ENCODE measurements at regions not wholly inside any gene's neighbourhood (a gene's known extent, or its start where the extent isn't known, plus 50 kb on each side); places are given as distances from the start of the nearest gene placed in this dataset.
A peak's percentile ranks its signal among the peaks of the same experiment; 100 is the strongest.

DNA sequence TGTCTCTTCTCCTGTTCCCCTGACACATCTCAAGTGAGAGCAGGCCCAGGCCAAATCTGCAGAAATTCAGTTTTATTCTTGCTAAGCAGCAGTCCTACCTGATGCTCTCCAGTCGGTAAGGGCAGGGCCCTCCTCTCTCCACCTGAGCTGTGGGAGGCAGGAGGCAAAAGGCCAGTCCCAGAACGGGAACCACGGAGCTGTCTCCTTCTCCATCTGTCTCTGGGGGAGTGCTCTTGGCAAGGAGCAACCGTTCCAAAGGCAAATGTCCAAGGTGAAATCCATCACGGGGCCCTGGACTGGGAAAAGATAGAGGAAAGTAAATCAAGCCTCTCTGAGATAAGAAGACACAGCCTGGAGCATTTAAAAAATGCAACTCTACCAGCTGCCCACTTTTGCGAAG lies 65.2 kb upstream of the CDON start:
- no peak for DNase-seq

DNA sequence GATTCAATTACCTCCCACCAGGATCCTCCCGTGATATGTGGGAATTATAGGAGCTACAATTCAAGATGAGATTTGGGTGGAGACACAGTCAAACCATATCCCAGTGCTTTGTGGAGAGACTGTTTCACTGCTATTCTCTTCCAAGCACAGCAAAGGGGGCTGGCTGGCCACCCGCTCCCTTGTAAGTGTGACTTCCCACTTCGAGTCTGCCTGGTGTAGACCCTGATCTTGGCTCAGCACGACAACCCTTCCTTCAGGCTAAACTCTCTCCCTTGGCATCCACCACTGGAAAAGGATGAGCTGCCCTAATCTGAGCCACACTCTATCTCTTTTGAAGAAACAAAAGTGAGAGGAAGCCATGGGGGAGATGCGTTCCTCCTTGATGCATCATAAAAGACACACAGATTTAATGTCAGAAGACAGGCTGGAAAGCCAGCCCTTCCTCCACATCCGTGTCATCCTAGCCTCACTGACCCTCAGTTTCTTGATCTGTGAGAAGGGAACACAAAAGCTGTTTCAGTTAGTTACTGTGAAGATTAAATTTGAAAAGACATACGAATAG lies 64.7 kb upstream of the CDON start:
- no peak for DNase-seq

DNA sequence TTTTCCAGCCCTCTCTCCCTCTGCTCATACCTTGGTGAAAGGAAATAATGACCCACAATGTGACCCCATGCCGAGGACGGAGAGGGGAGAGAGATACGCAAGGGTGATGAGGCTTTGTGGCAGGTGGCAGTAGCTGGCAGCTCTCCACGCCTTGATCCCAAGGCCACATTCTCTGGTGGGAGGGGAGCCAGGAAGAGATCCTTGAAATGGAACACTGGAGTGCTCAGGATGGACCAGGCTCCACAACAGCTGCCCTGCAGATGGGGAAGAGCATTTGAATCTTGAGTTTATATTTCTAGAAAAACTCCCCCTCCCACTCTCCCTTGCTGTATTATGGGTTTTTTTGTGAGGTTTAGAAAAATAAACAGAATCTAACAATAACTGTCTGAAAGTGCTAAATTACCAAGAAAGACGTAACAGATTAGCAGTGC lies 61.6 kb upstream of the CDON start:
- no peak for DNase-seq

DNA sequence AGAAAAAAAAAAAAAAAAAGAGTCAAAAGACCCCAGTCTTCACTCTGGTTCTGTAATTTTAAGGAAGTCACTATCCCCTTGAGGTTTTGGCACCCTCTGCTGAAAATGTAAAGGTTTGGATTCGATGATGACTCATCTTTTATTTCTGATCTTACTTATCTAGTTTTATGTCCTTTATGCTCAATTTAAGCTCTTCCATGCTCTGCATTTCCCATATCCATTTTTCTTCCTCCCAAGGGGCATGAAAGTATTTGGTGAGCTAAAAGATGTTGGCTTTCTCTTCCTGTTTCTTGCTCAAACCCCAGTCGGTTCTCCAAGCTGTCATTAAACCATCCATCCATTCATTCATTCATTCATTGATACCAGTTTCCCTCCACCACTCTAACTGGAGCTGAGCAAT lies 61.0 kb upstream of the CDON start:
- DNase-seq: no peak

- no peak for DNase-seq
Observed at GRCh38 chr11:126122863-126123262, 60.2 kb upstream of the CDON start.

GRCh38 chr11:126121296-126121695 lies 58.6 kb upstream of the CDON start:
- no peak for DNase-seq

DNA sequence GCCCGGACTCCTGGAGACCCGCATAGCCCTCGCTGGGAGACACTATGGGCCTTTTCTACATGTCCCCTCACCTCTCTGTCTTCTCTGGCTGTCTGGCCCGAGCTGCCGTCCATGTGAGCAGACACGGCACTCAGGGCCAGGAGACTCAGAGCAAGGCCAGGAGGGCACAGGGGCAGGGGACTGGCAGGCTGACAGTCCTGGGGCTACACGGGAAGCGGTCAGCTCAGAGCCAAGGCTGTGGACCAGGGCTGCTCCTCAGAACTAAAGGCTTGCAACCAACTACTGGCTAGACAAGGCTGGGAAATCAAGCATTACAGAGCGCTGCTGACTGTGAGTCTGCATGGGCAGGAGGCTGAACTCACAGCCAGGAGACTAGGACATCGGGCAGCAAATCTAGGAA lies 56.1 kb upstream of the CDON start:
- no peak for DNase-seq

- peak; percentile 55 for DNase-seq
Observed at GRCh38 chr11:126115816-126116331, 53.2 kb upstream of the CDON start.

DNA sequence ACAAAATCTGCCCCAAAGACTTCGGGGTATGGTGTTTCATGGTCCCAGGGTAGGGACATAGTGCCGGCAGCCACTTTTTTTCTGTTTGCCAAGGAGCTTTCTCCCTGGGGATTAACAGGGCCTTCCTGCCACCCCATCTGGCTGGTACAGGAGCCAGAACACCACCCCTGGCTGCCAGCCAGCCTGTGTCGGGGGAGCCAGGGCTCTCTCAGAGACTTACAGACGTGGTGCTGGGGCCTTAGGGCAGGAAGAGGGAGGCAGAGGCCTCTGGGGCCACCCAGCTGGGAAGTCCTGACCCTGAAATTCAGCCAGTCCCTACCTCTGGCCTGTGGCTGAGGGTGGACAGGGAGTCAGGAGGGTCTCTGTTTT lies 52.4 kb upstream of the CDON start:
- DNase-seq: no peak

DNA sequence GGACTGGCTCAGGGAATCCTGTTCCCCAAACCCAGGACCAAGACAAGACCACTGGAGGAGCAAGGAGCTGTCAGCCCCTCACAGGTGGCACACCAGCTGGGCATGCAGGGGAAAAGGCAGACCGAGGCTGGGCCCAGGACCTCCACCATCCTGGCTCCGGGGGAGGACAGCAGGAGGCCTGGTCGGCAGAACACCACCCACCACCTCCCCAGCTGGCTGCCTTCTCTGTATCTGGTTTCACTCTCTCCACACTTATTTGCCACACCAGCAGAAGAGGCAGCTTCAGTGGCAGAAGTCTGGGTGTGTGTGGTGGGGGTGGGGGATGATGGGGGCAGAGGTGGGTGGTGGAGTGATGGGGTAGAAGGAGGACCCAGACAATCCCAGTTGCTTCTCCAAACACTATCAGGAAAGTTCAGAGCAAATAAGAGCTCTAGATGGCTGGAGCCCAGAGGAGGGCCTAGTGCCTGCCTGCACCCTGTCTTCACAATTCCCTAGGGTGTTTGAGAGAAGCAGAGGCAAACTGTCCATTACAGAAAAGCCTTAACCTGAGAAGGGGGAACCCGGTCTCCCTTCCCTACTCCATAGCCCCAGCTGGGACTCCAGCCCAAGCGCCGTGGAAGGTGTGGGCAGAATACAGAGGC lies 51.9 kb upstream of the CDON start:
- DNase-seq: no peak

GRCh38 chr11:126113963-126114362 lies 51.3 kb upstream of the CDON start:
- no peak for DNase-seq

DNA sequence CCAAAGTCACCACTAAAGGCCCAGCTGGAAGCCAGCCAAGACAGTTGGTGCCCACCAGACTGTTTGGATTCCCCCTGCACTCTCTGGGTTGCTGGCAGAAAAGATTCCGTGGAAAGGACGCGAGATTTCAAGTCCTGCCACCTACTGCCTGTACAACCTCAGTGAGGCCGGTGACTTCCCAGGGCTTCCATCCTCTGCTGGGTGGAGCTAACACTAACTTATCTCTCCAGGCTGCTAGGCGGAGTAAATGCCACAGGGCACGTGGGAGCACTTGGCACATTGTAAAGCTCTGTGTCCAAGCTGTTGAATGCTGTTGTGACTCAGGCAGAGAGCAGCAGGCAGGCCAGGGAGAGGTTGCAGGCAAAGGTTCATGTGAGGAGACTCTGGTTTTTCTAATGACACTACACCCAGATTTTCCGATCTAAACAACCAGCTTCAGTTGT lies 50.9 kb upstream of the CDON start:
- no peak for DNase-seq

DNA sequence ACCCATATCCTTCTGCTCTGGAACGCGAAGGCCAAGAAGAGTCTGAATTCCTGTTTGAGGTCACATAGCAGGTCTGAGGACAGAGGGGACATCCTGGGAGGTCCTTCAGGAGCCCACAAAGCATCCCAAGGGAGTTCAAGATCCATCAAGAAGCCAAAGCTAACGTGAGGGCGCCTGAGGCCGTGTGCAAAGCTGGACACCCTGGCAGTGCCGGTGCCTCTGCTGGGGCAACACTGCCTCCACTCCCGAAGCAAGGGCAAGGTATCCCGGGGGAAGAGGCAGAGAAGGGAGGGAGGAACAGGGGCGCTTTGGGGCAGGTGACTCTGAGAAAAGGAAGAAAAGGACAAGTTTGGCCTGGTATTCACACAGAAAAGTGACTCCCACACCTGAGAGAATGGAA lies 50.3 kb upstream of the CDON start:
- no peak for DNase-seq

DNA sequence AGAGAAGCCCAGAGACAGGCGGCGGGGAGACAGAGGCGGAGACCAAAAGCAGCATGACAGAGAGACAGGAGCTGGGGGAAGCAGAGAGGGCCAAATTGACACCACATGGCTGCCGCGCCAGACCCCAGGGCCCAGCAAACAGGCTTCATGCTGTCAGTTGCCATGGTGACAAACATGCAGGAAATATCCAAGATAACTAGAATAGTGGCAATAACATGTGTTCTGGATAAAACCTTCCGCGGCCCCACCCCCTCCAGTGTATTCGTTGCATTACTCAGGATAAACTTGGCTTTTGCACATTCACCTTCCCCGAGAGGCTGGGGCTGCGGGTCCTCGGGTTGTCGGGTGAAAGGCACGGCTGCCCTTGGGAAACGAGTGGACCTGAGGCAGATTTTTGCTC lies 49.9 kb upstream of the CDON start:
- DNase-seq: no peak

Measured in NCI-H1436 treated with DMSO at 0.1 percent for 48 hours (cell line).